CD4-positive, alpha-beta T cell treated with Interleukin-4 for 4 hours (primary cell): ENCODE measurements at regions not wholly inside any gene's neighbourhood (a gene's known extent, or its start where the extent isn't known, plus 50 kb on each side); places are given as distances from the start of the nearest gene placed in this dataset.
"Not testable (repeated sequence)": the region's sequence is repeated elsewhere in the genome, so short reads cannot be mapped to it uniquely, and the experiment has no call there.

ENCODE experiments used
- DNase-seq: peaks from one replicate; pipeline ENCODE4 v3.0.0-alpha.2; 2020

- DNase-seq: no peak
Measured at GRCh38 chr1:190679454-190679853, 201.8 kb upstream of the BRINP3 start.

GRCh38 chr1:190679983-190680382, 202.3 kb upstream of the BRINP3 start:
- no peak for DNase-seq

GRCh38 chr1:190685676-190686075, 208.0 kb upstream of the BRINP3 start:
- no peak for DNase-seq

- no peak for DNase-seq
Measured at GRCh38 chr1:190688096-190688495, 210.4 kb upstream of the BRINP3 start.

GRCh38 chr1:190698488-190698887, 220.8 kb upstream of the BRINP3 start:
- not testable (repeated sequence) for DNase-seq

GRCh38 chr1:190699165-190699564, 221.5 kb upstream of the BRINP3 start:
- DNase-seq: no peak

GRCh38 chr1:190708418-190709057, 230.9 kb upstream of the BRINP3 start:
- no peak for DNase-seq

- no peak for DNase-seq
Measured at GRCh38 chr1:190711069-190711468, 233.4 kb upstream of the BRINP3 start.

GRCh38 chr1:190717055-190717454, 239.4 kb upstream of the BRINP3 start:
- DNase-seq: no peak

GRCh38 chr1:190736971-190737590, 259.4 kb upstream of the BRINP3 start:
- no peak for DNase-seq

- DNase-seq: no peak
Measured at GRCh38 chr1:190738317-190738716, 260.7 kb upstream of the BRINP3 start.

- no peak for DNase-seq
Measured at GRCh38 chr1:190739926-190740325, 262.3 kb upstream of the BRINP3 start.

GRCh38 chr1:190747704-190748103, 270.0 kb upstream of the BRINP3 start:
- DNase-seq: no peak

- DNase-seq: no peak
Measured at GRCh38 chr1:190752131-190752530, 274.5 kb upstream of the BRINP3 start.

- DNase-seq: no peak
Measured at GRCh38 chr1:190754666-190755065, 277.0 kb upstream of the BRINP3 start.

GRCh38 chr1:190759807-190760206, 282.1 kb upstream of the BRINP3 start:
- DNase-seq: peak; percentile 2

GRCh38 chr1:190762325-190762724, 284.7 kb upstream of the BRINP3 start:
- DNase-seq: no peak

GRCh38 chr1:190792873-190793272, 315.2 kb upstream of the BRINP3 start:
- DNase-seq: no peak

GRCh38 chr1:190807629-190808028, 330.0 kb upstream of the BRINP3 start:
- no peak for DNase-seq

- no peak for DNase-seq
Measured at GRCh38 chr1:190808035-190808434, 330.4 kb upstream of the BRINP3 start.

- no peak for DNase-seq
Measured at GRCh38 chr1:190809312-190809711, 331.6 kb upstream of the BRINP3 start.

- no peak for DNase-seq
Measured at GRCh38 chr1:190812996-190813395, 335.3 kb upstream of the BRINP3 start.

- DNase-seq: no peak
Measured at GRCh38 chr1:190832511-190832910, 354.8 kb upstream of the BRINP3 start.

- no peak for DNase-seq
Measured at GRCh38 chr1:190835658-190836057, 358.0 kb upstream of the BRINP3 start.

GRCh38 chr1:190837200-190837599, 359.5 kb upstream of the BRINP3 start:
- DNase-seq: not testable (repeated sequence)
